GM23248 (cell line): ENCODE measurements at regions not wholly inside any gene's neighbourhood (a gene's known extent, or its start where the extent isn't known, plus 50 kb on each side); places are given as distances from the start of the nearest gene placed in this dataset.
"Not testable (repeated sequence)": the region's sequence is repeated elsewhere in the genome, so short reads cannot be mapped to it uniquely, and the experiment has no call there.

Experiments used
- DNase-seq: peaks from one replicate; pipeline ENCODE4 v3.0.0-alpha.2; 2015
- H2AFZ ChIP-seq: fragments of 200-600 bp; sonication (generic); 2 replicates; pipeline ENCODE4 v1.6.1; 2016; ENCODE audit warnings: antibody characterized with exemption
- H3F3A ChIP-seq: fragments of 200-600 bp; sonication (generic); 2 replicates; pipeline ENCODE4 v1.6.1; 2016; ENCODE audit warnings: mild to moderate bottlenecking, antibody characterized with exemption, mixed run types; ENCODE audit not compliant: insufficient read depth
- H3K27ac ChIP-seq: fragments of 200-600 bp; sonication (generic); 2 replicates; pipeline ENCODE4 v1.5.1; 2016; ENCODE audit warnings: mild to moderate bottlenecking
- H3K27me3 ChIP-seq: fragments of 200-600 bp; sonication (generic); replicated peaks from 2 replicates; pipeline ENCODE4 v1.6.1; 2016; ENCODE audit warnings: mild to moderate bottlenecking; ENCODE audit not compliant: insufficient read depth
- H3K36me3 ChIP-seq: fragments of 200-600 bp; sonication (generic); 2 replicates; pipeline ENCODE4 v1.6.1; 2016; ENCODE audit warnings: low read depth, mild to moderate bottlenecking
- H3K4me1 ChIP-seq: fragments of 200-600 bp; sonication (generic); 2 replicates; pipeline ENCODE4 v1.6.1; 2016; ENCODE audit warnings: mild to moderate bottlenecking; ENCODE audit not compliant: insufficient read depth
- H3K4me2 ChIP-seq: fragments of 200-600 bp; sonication (generic); one replicate; pipeline ENCODE4 v1.6.1; 2016; ENCODE audit warnings: mild to moderate bottlenecking; ENCODE audit not compliant: unreplicated experiment
- H3K4me3 ChIP-seq: fragments of 200-600 bp; sonication (generic); 2 replicates; pipeline ENCODE4 v1.5.1; 2016; ENCODE audit warnings: mild to moderate bottlenecking
- H3K79me2 ChIP-seq: fragments of 200-600 bp; sonication (generic); 2 replicates; pipeline ENCODE4 v1.6.1; 2016; ENCODE audit warnings: mild to moderate bottlenecking; ENCODE audit not compliant: insufficient read depth
- H3K9ac ChIP-seq: fragments of 200-600 bp; sonication (generic); 2 replicates; pipeline ENCODE4 v1.6.1; 2016; ENCODE audit warnings: mild to moderate bottlenecking
- H3K9me2 ChIP-seq: fragments of 200-600 bp; sonication (generic); 2 replicates; pipeline ENCODE4 v1.6.1; 2016; ENCODE audit warnings: mixed run types, mild to moderate bottlenecking, moderate library complexity; ENCODE audit not compliant: insufficient read depth
- H3K9me3 ChIP-seq: fragments of 200-600 bp; sonication (generic); one replicate; pipeline ENCODE4 v1.6.1; 2017; ENCODE audit warnings: low read depth
- H4K20me1 ChIP-seq: fragments of 200-600 bp; sonication (generic); 2 replicates; pipeline ENCODE4 v1.6.0; 2016; ENCODE audit not compliant: insufficient read depth
- EZH2 ChIP-seq: fragments of 200-600 bp; sonication (generic); IDR thresholded peaks from 2 replicates; pipeline ENCODE4 v1.6.1; 2018; ENCODE audit warnings: antibody characterized with exemption, mild to moderate bottlenecking; ENCODE audit not compliant: insufficient read depth, poor library complexity, severe bottlenecking
- EZH2phosphoT487 ChIP-seq: fragments of 200-600 bp; sonication (generic); IDR thresholded peaks from 2 replicates; pipeline ENCODE4 v1.6.1; 2018; ENCODE audit warnings: antibody characterized with exemption, moderate library complexity, mild to moderate bottlenecking, low read depth; ENCODE audit not compliant: insufficient read depth
- WGBS, 2 experiments: methylation state at CpG; one replicate each; pipeline ENCODE4 v1.1.6; 2015 to 2017; ENCODE audit warnings: low lambda C conversion rate in 2 of 2, low coverage in 1 of 2; ENCODE audit errors: missing lambda C conversion rate in 2 of 2; 5-methylcytosine and 5-hydroxymethylcytosine counted together
- in situ Hi-C: fragments of 300-500 bp; cut with MboI; formaldehyde crosslinking; loops from 2 replicates; pipeline ENCODE4 v1.15.0; 2020

DNA sequence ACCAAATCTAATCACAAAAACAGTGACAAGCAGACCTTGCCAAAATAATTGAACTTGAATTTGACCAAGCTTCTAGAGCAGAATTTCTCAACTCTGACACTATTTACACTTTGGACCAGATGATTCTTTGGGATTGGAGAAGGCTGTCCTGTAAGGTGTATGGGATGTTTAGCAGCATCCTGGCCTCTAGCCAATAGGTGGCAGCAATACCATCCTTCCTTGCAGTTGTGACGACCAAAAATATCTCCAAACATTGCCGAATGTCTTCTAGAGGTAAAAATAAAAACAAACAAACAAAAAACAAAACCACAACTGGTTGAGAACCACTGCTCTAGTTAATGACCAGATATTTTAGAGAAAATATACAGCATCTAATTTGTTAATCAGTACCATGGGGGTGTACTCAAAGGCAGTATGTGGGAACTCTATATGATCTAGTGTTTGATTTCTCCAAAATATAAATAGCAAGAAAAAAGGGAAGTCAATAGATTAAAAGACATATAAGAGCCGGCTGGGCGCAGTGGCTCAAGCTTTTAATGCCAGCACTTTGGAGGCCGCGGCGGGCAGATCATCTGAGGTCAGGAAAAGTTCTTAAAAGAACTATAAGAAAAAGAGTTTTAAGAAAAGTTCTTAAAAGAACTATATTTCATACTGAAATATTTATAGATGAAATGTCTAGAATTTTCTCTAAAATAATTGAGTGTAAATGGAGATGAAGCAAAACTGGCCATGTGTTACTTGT, 60.9 kb upstream of the ZNF527 start:
- H3K4me1 ChIP-seq = no peaks in the 10 kb centered on the region
- H2AFZ ChIP-seq = no peak overlapping the region
- no peaks in the 10 kb centered on the region for H3K27me3 ChIP-seq
- no peaks in the 10 kb centered on the region for H3K79me2 ChIP-seq
- no peaks in the 10 kb centered on the region for H3K36me3 ChIP-seq
- no peaks in the 10 kb centered on the region for H4K20me1 ChIP-seq
- in situ Hi-C loops = no loop called here
- no peaks in the 10 kb centered on the region for H3F3A ChIP-seq
- DNase-seq = no peak
- TF ChIP-seq EZH2phosphoT487 (no peak), EZH2 (no peak)
- H3K9me3 ChIP-seq = no peaks in the 10 kb centered on the region
- no peak overlapping the region for H3K9ac ChIP-seq
- H3K4me2 ChIP-seq = no peak overlapping the region
- WGBS, 2 experiments = 59 to 60% methylated on average over 7 of the region's 7 CpGs
- H3K9me2 ChIP-seq = no peaks in the 10 kb centered on the region
- no peak overlapping the region for H3K4me3 ChIP-seq
- no peak overlapping the region for H3K27ac ChIP-seq

DNA sequence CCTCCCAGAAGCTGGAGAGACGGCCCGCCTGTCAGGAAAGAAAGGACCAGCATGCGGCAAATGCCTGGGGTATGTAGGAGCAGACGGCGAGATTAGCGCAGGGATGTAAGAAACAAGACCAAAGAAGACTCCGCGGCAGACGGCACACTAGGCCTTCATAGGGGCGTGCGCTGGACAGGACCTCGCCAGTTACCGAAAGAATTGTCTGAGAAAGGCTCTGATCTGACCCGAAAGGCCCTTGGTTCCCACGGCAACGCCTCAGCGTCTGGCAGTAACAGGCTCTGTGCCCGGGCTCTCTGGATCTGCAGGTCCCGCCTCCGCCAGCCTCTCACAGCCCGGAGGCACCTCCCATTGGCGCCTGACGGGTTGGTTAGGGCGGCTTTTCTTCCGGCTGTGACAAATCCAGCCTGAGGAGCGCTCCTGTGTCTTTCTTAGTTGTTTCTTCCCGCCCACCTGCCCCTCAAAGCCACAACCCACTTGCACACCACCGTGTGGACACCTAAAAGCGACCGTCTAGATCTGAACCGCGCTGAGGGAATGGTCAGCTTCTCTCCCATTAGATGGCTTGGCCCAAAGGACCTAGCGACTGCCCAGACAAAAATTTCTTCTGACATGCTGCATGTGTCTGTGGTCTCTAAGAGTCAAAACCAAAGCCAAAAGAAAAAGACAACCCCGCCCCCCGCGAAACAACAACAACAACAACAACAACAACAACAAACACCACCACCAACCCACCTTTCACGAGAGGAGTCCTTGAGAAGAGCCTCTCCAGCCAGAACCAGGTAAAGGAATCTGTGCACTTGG, 58.2 kb upstream of the ZNF527 start:
- H3K27me3 ChIP-seq, H3K9me2 ChIP-seq, H3K36me3 ChIP-seq, H4K20me1 ChIP-seq, in situ Hi-C loops, H3F3A ChIP-seq, H3K4me1 ChIP-seq, H3K79me2 ChIP-seq, H3K9me3 ChIP-seq: not testable (repeated sequence)
- Histone ChIP-seq H3K9ac (peak overlapping the region; percentile 66), H2AFZ (peak overlapping the region; percentile 92), H3K27ac (peak overlapping the region; percentile 39), H3K4me3 (peak overlapping the region; percentile 64), H3K4me2 (peak overlapping the region; percentile 82)
- peak; percentile 72 for DNase-seq
- WGBS, 2 experiments = 3 to 4% methylated on average over 35 to 37 of the region's 37 CpGs

- Histone ChIP-seq H3F3A (no peaks in the 10 kb centered on the region), H3K36me3 (no peaks in the 10 kb centered on the region), H3K9me2 (no peaks in the 10 kb centered on the region), H3K9ac (peak overlapping the region; percentile 66), H3K4me2 (no peak overlapping the region), H2AFZ (peak overlapping the region; percentile 92), H3K4me3 (peak overlapping the region; percentile 64; the same call in 1 of the 2 replicates), H3K79me2 (peaks cover 4% of the 10 kb centered on the region), H3K9me3 (no peaks in the 10 kb centered on the region), H3K27ac (no peak overlapping the region), H3K27me3 (no peaks in the 10 kb centered on the region), H3K4me1 (no peaks in the 10 kb centered on the region), H4K20me1 (no peaks in the 10 kb centered on the region)
- in situ Hi-C loops = no loop called here
- DNase-seq = peak; percentile 46
- 50 to 92% methylated on average over 1 of the region's 1 CpG for WGBS, 2 experiments
- TF ChIP-seq EZH2 = no peak
- TF ChIP-seq EZH2phosphoT487 = no peak
Measured at GRCh38 chr19:37313335-37313627, 57.6 kb upstream of the ZNF527 start.

- H3K9me3 ChIP-seq = no peaks in the 10 kb centered on the region
- no peaks in the 10 kb centered on the region; the same call in 1 of the 2 replicates for H3K36me3 ChIP-seq
- in situ Hi-C loops = no loop called here
- peaks cover 6% of the 10 kb centered on the region for H3K4me1 ChIP-seq
- H3K9ac ChIP-seq = peak overlapping the region; percentile 89
- H3F3A ChIP-seq = no peaks in the 10 kb centered on the region
- H3K4me3 ChIP-seq = peak overlapping the region; percentile 86
- H3K4me2 ChIP-seq = peak overlapping the region; percentile 100
- peak overlapping the region; percentile 100 for H2AFZ ChIP-seq
- H3K9me2 ChIP-seq = no peaks in the 10 kb centered on the region
- peak overlapping the region; percentile 93 for H3K27ac ChIP-seq
- TF ChIP-seq EZH2 (no peak), EZH2phosphoT487 (no peak)
- DNase-seq = peak; percentile 99
- 0 to 1% methylated on average over 57 of the region's 57 CpGs for WGBS, 2 experiments
- H3K27me3 ChIP-seq = no peaks in the 10 kb centered on the region
- H4K20me1 ChIP-seq = no peaks in the 10 kb centered on the region
- H3K79me2 ChIP-seq = peaks cover 47% of the 10 kb centered on the region
Measured at GRCh38 chr19:37317403-37318209, 53.3 kb upstream of the ZNF527 start.

DNA sequence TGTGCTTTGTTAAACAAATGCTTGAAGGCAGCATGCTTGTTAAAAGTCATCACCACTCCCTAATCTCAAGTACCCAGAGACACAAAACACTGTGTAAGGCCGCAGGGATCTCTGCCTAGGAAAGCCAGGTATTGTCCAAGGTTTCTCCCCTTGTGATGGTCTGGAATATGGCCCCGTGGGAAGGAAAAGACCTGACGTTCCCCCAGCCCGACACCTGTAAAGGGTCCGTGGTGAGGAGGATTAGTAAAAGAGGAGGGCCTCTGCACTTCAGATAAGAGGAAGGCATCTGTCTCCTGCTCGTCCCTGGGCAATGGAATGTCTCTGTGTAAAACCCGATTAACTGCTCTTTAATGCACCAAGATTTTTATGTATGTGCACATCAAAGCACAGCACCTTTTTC, 49.9 kb upstream of the ZNF527 start:
- H2AFZ ChIP-seq, H3K4me2 ChIP-seq, H3F3A ChIP-seq, H3K9ac ChIP-seq, H3K9me3 ChIP-seq, in situ Hi-C loops, H3K27me3 ChIP-seq, H3K4me3 ChIP-seq, H4K20me1 ChIP-seq, H3K9me2 ChIP-seq, DNase-seq, H3K27ac ChIP-seq, H3K4me1 ChIP-seq: not testable (repeated sequence)
- Histone ChIP-seq H3K79me2 (peaks cover 59% of the 10 kb centered on the region), H3K36me3 (peaks cover 15% of the 10 kb centered on the region)
- 84 to 85% methylated on average over 7 of the region's 7 CpGs for WGBS, 2 experiments
